WI38 (cell line): ENCODE measurements at regions not wholly inside any gene's neighbourhood (a gene's known extent, or its start where the extent isn't known, plus 50 kb on each side); places are given as distances from the start of the nearest gene placed in this dataset.
"Not testable (repeated sequence)": the region's sequence is repeated elsewhere in the genome, so short reads cannot be mapped to it uniquely, and the experiment has no call there.

Experiments used
- H3K4me3 ChIP-seq: 2 replicates; pipeline ENCODE4 v1.5.1; 2011; ENCODE audit warnings: low read depth, mild to moderate bottlenecking, control low read depth, low read length
- CTCF ChIP-seq: IDR thresholded peaks from 2 replicates; pipeline ENCODE4 v1.5.1; 2012; ENCODE audit warnings: low read depth, mild to moderate bottlenecking, control low read depth, low read length

DNA sequence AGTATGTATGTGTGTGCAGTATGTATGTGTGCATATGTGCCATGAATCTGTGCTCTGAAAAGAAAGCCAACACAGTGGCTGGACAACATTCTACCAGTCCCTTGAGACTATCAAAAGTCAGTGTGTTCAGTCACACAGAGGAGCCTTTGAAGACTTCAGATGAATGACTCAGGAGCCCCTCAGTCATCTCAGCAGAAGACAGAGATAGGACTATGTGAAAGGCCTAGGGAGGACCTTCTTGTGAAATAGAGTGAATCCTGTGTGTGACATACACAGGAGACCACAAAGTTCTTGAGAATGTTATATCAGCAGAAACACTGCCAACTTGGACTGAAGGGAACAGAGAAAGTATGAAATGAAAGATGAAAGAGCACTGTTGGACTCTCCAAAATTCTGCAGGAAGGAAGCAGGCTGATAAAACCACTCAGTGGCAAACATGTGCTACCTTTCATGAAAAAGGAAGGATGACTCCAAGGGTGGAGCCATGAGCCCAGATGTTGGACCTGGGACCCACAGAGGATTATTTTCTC is 108.4 kb downstream of the METRNL start:
- H3K4me3 ChIP-seq: no peak overlapping the region
- no peak for TF ChIP-seq CTCF

DNA sequence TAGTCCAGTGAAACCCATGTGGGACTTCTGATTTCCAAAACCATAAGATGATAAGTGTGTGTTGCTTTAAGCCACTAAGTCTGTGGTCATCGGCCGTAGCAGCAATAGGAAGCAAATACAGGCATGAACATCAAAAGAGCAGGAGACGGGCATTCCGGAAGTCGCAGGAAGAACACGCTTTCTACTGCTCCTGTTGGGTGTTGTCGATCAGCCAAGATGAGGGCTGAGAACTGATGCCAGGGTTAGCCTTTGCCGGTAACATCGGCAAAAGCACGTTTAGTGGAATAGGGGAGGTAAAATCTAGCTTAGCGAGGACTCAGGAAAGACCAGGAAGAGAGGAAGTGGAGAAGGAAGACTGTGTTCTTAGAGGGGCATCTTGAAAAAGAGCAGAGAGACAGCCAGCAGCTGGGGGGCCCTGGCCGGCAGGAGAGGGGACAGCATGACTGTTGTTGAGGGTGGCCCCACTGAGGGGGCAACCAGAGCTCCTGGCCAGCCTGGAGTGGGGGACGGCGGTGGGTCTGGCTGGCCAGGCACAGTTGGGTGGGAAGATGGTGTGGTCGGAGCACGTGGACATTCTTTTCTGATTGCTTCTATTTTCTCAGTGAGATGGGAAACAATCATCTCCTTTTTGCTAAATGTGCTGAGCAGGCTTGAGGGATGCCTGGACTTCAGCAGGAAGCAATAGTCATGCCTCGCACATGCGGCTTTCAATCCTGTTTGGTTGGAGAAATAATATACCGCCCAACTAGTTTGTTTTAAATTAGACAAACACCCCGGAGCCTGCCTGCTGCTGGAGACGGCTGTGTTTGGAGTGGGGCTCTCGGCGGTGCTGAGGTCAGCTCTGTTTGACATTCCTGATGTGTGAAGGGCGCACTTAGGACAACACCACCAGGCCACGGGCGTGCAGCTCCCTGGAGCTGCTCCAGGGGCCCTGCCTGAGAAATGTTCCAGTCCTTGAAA is 109.9 kb downstream of the METRNL start:
- TF ChIP-seq CTCF: no peak
- no peak overlapping the region for H3K4me3 ChIP-seq

DNA sequence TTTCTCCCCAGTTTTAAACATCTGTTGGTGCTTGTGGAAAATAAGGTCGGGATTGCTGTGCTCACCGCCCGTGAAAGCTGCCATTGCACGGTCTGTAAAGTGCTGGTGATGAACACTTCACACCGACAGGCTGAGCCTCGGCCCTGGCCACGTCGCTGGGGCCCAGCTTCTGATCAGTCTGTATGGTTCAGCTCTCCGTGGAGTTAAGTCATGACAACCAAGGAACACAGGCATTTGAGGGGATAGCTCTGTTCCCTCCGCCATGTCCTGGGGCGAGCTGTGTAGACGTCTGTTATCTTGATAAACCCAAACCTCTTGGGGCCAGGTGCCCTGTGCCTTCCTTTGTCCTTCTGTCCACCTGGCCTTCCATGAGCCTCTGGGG is 110.6 kb downstream of the METRNL start:
- no peak for TF ChIP-seq CTCF
- H3K4me3 ChIP-seq: no peak overlapping the region

GRCh38 chr17:83190601-83191387 is 111.4 kb downstream of the METRNL start:
- no peak overlapping the region for H3K4me3 ChIP-seq
- TF ChIP-seq CTCF: no peak

DNA sequence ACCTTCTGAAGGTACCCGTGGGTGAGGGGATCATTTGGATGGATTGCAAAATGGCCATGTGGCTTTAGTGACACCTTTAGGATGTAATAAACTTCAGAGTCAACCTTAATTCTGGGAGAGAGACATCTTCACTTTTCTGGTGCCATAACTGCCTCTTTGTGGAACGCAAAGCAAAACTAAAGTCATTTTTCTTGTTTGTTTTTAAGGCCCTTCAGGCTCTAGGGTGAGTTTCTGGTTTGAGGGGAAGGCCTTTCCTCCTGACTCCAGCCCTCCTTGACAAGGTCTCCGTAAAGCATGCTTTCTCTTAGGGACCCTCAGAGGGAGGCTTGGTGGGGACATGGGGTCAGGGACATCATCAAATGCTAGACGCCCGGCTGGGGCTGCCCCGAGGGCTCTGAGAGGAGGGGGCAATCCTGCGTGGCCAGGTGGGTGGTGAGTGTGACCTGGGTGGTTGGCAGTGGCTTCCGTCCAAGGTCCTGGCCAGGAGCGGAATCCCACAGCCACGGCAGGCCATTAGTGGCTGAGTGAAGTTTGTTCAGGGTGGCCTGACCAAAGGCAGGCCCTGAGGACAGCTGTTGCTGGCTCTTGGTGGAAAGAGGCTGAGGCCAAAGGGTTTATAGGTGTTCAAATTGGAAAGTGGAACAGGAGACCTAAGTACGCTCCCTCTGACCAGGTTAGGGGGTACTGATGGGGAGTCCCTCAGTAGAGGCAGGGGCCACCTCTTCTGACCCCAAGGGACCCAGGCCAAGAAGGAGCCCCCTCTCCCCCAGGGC is 112.2 kb downstream of the METRNL start:
- H3K4me3 ChIP-seq: no peak overlapping the region
- TF ChIP-seq CTCF: no peak

GRCh38 chr17:83192161-83192788 is 112.9 kb downstream of the METRNL start:
- H3K4me3 ChIP-seq: no peak overlapping the region
- TF ChIP-seq CTCF: no peak

DNA sequence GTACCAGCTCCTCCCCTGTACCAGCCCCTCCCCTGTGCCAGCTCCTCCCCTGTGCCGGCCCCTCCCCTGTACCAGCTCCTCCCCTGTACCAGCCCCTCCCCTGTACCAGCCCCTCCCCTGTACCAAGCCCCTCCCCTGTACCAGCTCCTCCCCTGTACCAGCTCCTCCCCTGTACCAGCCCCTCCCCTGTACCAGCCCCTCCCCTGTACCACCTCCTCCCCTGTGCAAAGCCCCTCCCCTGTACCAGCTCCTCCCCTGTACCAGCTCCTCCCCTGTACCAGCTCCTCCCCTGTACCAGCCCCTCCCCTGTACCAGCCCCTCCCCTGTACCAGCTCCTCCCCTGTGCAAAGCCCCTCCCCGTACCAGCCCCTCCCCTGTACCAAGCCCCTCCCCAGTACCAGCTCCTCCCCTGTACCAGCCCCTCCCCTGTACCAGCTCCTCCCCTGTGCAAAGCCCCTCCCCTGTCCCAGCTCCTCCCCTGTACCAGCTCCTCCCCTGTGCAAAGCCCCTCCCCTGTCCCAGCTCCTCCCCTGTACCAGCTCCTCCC is 113.5 kb downstream of the METRNL start:
- not testable (repeated sequence) for H3K4me3 ChIP-seq
